Heart right ventricle (tissue), 16 donors: ENCODE measurements at regions not wholly inside any gene's neighbourhood (a gene's known extent, or its start where the extent isn't known, plus 50 kb on each side); places are given as distances from the start of the nearest gene placed in this dataset.

Experiments
- ATAC-seq, 8 donors: fragments of 200-7000 bp; cut with Tn5 transposase; one replicate each; pipeline ENCODE4 v1.9.1; 2020; ENCODE audit warnings: mild to moderate bottlenecking in 8 of 8, moderate library complexity in 8 of 8, moderate number of reproducible peaks in 1 of 8
- DNase-seq, 2 donors: peaks; one replicate each; pipeline ENCODE4 v3.0.0-alpha.2; 2020
- H3K27ac ChIP-seq, 10 donors: fragments of 200-600 bp; sonication (generic) in 2 of 10; one replicate each; pipeline versions ENCODE4 v1.5.0 to v1.8.0; 2020 to 2022; ENCODE audit warnings: mild to moderate bottlenecking in 3 of 10
- H3K27me3 ChIP-seq, 7 donors: fragments of 200-600 bp; one replicate each; pipeline ENCODE4 v1.8.0; 2021 to 2022; ENCODE audit warnings: mild to moderate bottlenecking in 2 of 7
- H3K36me3 ChIP-seq, 9 donors: fragments of 200-600 bp; sonication (generic) in 1 of 9; one replicate each; pipeline versions ENCODE4 v1.5.0 to v1.8.0; 2020 to 2022; ENCODE audit warnings: mild to moderate bottlenecking in 2 of 9
- H3K4me1 ChIP-seq, 9 donors: fragments of 200-600 bp; sonication (generic) in 1 of 9; one replicate each; pipeline versions ENCODE4 v1.5.0 to v1.8.0; 2020 to 2022; ENCODE audit warnings: mild to moderate bottlenecking in 4 of 9
- H3K4me3 ChIP-seq, 10 donors: fragments of 200-600 bp; sonication (generic) in 2 of 10; one replicate each; pipeline versions ENCODE4 v1.5.0 to v1.8.0; 2020 to 2022; ENCODE audit warnings: mild to moderate bottlenecking in 7 of 10, moderate library complexity in 2 of 10
- H3K9me3 ChIP-seq, 11 donors: fragments of 200-600 bp in 10 of 11; sonication (generic) in 2 of 11; one replicate each; pipeline versions ENCODE4 v1.5.0 to v1.8.0; 2013 to 2022; ENCODE audit warnings: mild to moderate bottlenecking in 2 of 11, control low read depth in 1 of 11, moderate library complexity in 1 of 11
- WGBS, 2 donors: extraction: QIAGEN DNeasy Blood & Tissue Kit; methylation state at CpG; one replicate each; pipeline ENCODE4 v1.1.7; 2013; ENCODE audit warnings: inconsistent platforms in 1 of 2; 5-methylcytosine and 5-hydroxymethylcytosine counted together
- intact Hi-C, 10 donors: fragments of 100-400 bp; cut with DNase I; formaldehyde crosslinking; loops; one replicate each; pipeline versions ENCODE4 v1.11.1 to v1.14.2; 2022
- TF ChIP-seq, protein P1 (sequence below), 9 donors: fragments of 200-600 bp; sonication (generic) in 2 of 9; IDR thresholded peaks; one replicate each; pipeline versions ENCODE4 v1.5.0 to v1.8.0; 2021 to 2022; ENCODE audit warnings: antibody characterized with exemption in 9 of 9, mild to moderate bottlenecking in 5 of 9, moderate library complexity in 1 of 9
- donor health status: Arrhythmogenic right ventricular cardiomyopathy.
- donor health status: ischemic (EF 13 %, LVEDD 7.1; RV severe dilation, severe dysfunction).
- donor health status: healthy with polysubstance abuse.
- donor health status: DM: no; HTN: yes; CAD: no.
- donor health status: DM: no; HTN: no; CAD: no.
- donor health status: ischemic (EF 25% LVEDD 6.9; RV normal size, moderate dysfunction).
- donor health status: ischemic (EF 25% LVEDD 5.7; RV mildly dilated, moderate dysfunction).
- donor health status: healthy.
- donor health status: DM: yes; HTN: yes; CAD: no.
- donor health status: Ischemic cardiomyopathy.
- donor health status: ischemic (EF 35%, LVEDD 5.7; RV mildly dilated, moderate dysfunction).
- donor health status: nonischemic (EF 11% LVEDD 7.7; RV severe dilation, severe dysfunction).
- donor health status: DM: yes; HTN: yes; CAD: no.
- donor health status: PGD.
- donor health status: ischemic (EF 29% LVEDD 5.4; RV normal size, mild dysfunction).
- donor health status: nonischemic (EF 23%, LVEDD 6.1; RV moderate dilation, normal function).

DNA sequence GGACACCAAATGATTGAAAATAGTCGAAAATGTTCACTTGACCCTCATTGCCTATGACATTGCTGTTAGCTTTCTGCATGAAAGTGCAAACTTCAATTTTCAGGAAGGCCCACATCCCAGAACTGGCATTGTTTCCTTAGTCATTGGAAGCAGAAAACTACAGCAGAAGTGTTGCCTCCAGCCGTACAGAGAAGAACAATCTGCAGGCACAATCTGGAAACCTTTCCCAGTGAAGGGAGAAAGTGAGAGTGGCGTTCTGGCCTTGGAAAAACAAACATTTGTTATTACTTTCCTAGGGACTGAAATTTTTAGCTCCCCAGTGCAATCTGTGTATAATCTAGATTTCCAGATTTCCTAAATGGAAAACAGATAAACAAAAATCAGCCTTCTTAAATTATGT lies 529.5 kb upstream of the RBFOX1 start:
- H3K4me3 ChIP-seq, result no peak overlapping the region
- DNase-seq (no peak), ATAC-seq (no peak)
- 36 to 44% methylated on average over 3 of the region's 3 CpGs for WGBS, 2 donors
- no peaks in the 10 kb centered on the region for H3K4me1 ChIP-seq
- no peaks in the 10 kb centered on the region for H3K27me3 ChIP-seq
- no peak overlapping the region for H3K27ac ChIP-seq
- TF ChIP-seq, protein P1, sequence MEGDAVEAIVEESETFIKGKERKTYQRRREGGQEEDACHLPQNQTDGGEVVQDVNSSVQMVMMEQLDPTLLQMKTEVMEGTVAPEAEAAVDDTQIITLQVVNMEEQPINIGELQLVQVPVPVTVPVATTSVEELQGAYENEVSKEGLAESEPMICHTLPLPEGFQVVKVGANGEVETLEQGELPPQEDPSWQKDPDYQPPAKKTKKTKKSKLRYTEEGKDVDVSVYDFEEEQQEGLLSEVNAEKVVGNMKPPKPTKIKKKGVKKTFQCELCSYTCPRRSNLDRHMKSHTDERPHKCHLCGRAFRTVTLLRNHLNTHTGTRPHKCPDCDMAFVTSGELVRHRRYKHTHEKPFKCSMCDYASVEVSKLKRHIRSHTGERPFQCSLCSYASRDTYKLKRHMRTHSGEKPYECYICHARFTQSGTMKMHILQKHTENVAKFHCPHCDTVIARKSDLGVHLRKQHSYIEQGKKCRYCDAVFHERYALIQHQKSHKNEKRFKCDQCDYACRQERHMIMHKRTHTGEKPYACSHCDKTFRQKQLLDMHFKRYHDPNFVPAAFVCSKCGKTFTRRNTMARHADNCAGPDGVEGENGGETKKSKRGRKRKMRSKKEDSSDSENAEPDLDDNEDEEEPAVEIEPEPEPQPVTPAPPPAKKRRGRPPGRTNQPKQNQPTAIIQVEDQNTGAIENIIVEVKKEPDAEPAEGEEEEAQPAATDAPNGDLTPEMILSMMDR (IDR thresholded peaks at IDR 0.05), result no peak
- peaks cover 0 to 8% (median 0%) of the 10 kb centered on the region in 11 donors for H3K9me3 ChIP-seq
- H3K36me3 ChIP-seq, result no peaks in the 10 kb centered on the region
- intact Hi-C loops, result no loop called here

DNA sequence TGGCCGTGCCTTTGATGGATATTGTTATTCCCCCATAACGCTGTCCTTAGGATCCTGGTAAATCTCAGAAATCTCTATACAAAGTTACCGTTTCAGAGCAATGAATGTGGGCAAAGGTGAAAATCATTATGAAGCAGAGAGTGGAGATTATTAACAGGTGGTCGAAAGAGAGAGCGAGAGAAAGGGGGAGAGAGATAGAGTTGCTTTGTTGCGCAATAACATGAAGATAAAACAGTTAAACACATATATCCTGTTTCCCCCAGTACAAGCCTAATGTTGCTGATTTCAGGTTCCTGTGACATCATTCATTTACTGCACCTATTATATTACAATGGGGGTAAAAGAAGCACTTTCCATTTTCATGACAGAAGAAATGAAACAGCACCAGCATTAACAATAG lies 535.4 kb upstream of the RBFOX1 start:
- H3K9me3 ChIP-seq, result peaks cover 0 to 5% (median 0%) of the 10 kb centered on the region in 11 donors
- DNase-seq (no peak), ATAC-seq (no peak)
- H3K36me3 ChIP-seq, result no peaks in the 10 kb centered on the region
- TF ChIP-seq, protein P1 (IDR thresholded peaks at IDR 0.05), result no peak
- 76 to 80% methylated on average over 6 of the region's 6 CpGs for WGBS, 2 donors
- no peak overlapping the region for H3K4me3 ChIP-seq
- intact Hi-C loops, result no loop called here
- no peak overlapping the region for H3K27ac ChIP-seq
- no peaks in the 10 kb centered on the region for H3K4me1 ChIP-seq
- no peaks in the 10 kb centered on the region for H3K27me3 ChIP-seq

DNA sequence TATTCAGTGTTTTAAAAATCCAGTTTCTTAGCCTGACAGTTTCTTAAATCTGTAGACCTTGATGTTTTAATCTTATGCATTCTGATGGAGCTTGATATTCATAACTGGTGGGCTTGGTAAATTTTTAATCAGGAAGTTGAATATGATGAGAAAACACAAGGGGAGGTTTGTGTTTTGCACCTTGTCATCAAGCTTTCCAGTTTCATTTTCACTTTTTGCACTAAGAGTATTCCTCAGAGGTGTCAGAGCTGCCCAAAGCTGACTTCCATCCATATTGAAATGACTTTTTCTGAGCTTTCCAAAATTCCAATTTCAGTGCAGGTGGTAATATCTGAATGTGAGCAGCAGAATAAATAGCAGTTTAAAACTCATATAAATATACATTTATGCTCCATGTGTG lies 555.0 kb upstream of the RBFOX1 start:
- TF ChIP-seq, protein P1 (IDR thresholded peaks at IDR 0.05), result no peak
- peaks cover 0 to 6% (median 0%) of the 10 kb centered on the region in 11 donors for H3K9me3 ChIP-seq
- intact Hi-C loops, result no loop called here
- H3K36me3 ChIP-seq, result no peaks in the 10 kb centered on the region
- DNase-seq (no peak), ATAC-seq (no peak)
- H3K27ac ChIP-seq, result no peak overlapping the region
- H3K4me1 ChIP-seq, result no peaks in the 10 kb centered on the region
- H3K4me3 ChIP-seq, result no peak overlapping the region
- H3K27me3 ChIP-seq, result no peaks in the 10 kb centered on the region

DNA sequence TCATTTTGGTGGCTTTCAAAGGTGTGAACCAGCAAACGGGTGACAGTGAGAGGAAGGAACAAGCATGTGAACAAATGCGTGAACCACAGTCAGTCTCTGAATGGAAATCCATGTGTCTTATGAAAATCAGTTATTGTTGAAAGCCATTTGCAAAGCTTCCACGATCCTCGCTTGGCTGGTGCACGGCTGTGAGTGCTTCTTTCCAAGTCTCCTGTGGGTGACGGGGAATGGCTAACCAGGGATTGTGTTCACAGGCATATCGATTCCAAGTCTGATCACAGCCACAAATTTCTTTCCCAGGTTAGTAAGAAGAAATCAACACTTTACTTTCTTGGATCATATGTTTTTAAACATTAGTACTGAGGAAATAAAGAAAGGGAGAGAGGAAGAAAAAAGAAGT lies 556.9 kb upstream of the RBFOX1 start:
- ATAC-seq (no peak), DNase-seq (no peak)
- H3K4me1 ChIP-seq, result no peaks in the 10 kb centered on the region
- whole genome bisulfite sequencing, 2 donors, result 84 to 86% methylated on average over 7 of the region's 7 CpGs
- H3K4me3 ChIP-seq, result no peak overlapping the region
- H3K27me3 ChIP-seq, result peaks cover 0 to 7% (median 0%) of the 10 kb centered on the region in 7 donors
- no peak overlapping the region for H3K27ac ChIP-seq
- intact Hi-C loops, result no loop called here
- peaks cover 0 to 2% (median 0%) of the 10 kb centered on the region in 11 donors for H3K9me3 ChIP-seq
- TF ChIP-seq, protein P1 (IDR thresholded peaks at IDR 0.05), result no peak
- no peaks in the 10 kb centered on the region for H3K36me3 ChIP-seq
